IMR-90 (cell line): ENCODE measurements at regions not wholly inside any gene's neighbourhood (a gene's known extent, or its start where the extent isn't known, plus 50 kb on each side); places are given as distances from the start of the nearest gene placed in this dataset.

Source experiments
- ATAC-seq: fragments of 200-7000 bp; cut with Tn5 transposase; 2 replicates; pipeline ENCODE4 v1.9.1; 2020; ENCODE audit warnings: low read depth, mild to moderate bottlenecking, moderate library complexity
- BruUV-seq: library from RNA; stranded (reverse); fragments of 400-500 nt; replicated peaks from 2 replicates; lab custom pipeline; 2021; lab: Mats Ljungman, UMichigan
- CTCF ChIA-PET: fragments of 300-600 bp; formaldehyde crosslinking; extraction: SDS; loops from one replicate; lab custom pipeline; 2021; ENCODE audit warnings: antibody characterized with exemption; lab: Yijun Ruan, JAX
- POLR2A ChIA-PET: fragments of 300-600 bp; sonication (Branson Sonifier 250); formaldehyde crosslinking; loops from one replicate; lab custom pipeline; 2022; ENCODE audit warnings: antibody characterized with exemption; ENCODE audit not compliant: unreplicated experiment; lab: Charles Lee
- DNase-seq: peaks from one replicate; pipeline ENCODE4 v3.0.0; 2013
- H2AFZ ChIP-seq: replicated peaks from 2 replicates; pipeline ENCODE3; 2013; ENCODE audit warnings: low read length, mild to moderate bottlenecking; ENCODE audit not compliant: poor library complexity
- H2AK5ac ChIP-seq: 2 replicates; pipeline ENCODE4 v1.6.1; 2013; ENCODE audit warnings: low read depth, low read length, inconsistent platforms
- H2AK9ac ChIP-seq: replicated peaks from 2 replicates; pipeline ENCODE3; 2013; ENCODE audit warnings: mild to moderate bottlenecking, low read depth, low read length, moderate library complexity; ENCODE audit not compliant: poor library complexity
- H2BK120ac ChIP-seq: 2 replicates; pipeline ENCODE4 v1.6.1; 2013; ENCODE audit warnings: low read depth, low read length, inconsistent platforms
- H2BK15ac ChIP-seq: 3 replicates; pipeline ENCODE4 v1.6.1; 2013; ENCODE audit warnings: low read depth, low read length, inconsistent platforms
- H2BK20ac ChIP-seq: 2 replicates; pipeline ENCODE4 v1.6.1; 2013; ENCODE audit warnings: low read depth, mild to moderate bottlenecking, inconsistent platforms, low read length, moderate library complexity
- H2BK5ac ChIP-seq: 2 replicates; pipeline ENCODE4 v1.6.1; 2013; ENCODE audit warnings: mild to moderate bottlenecking, low read depth, low read length, inconsistent platforms; ENCODE audit not compliant: poor library complexity, severe bottlenecking
- H3K14ac ChIP-seq: replicated peaks from 2 replicates; pipeline ENCODE4 v1.6.1; 2013; ENCODE audit warnings: low read depth, low read length, inconsistent platforms
- H3K18ac ChIP-seq: 2 replicates; pipeline ENCODE4 v1.6.1; 2013; ENCODE audit warnings: low read depth, low read length, control low read depth
- H3K23ac ChIP-seq: 2 replicates; pipeline ENCODE4 v1.6.1; 2013; ENCODE audit warnings: low read depth, low read length, inconsistent platforms
- H3K27ac ChIP-seq: 2 replicates; pipeline ENCODE4 v1.5.1; 2013; ENCODE audit warnings: mild to moderate bottlenecking, control low read depth, low read length; ENCODE audit not compliant: insufficient read depth
- H3K27me3 ChIP-seq: 2 replicates; pipeline ENCODE4 v1.6.1; 2013; ENCODE audit warnings: low read length; ENCODE audit not compliant: control insufficient read depth, insufficient read depth
- H3K36me3 ChIP-seq: 2 replicates; pipeline ENCODE4 v1.6.1; 2013; ENCODE audit warnings: low read length, mixed read lengths; ENCODE audit not compliant: control insufficient read depth, insufficient read depth
- H3K4ac ChIP-seq: 2 replicates; pipeline ENCODE4 v1.6.1; 2013; ENCODE audit warnings: low read depth, low read length, inconsistent platforms
- H3K4me1 ChIP-seq: 2 replicates; pipeline ENCODE4 v1.6.1; 2013; ENCODE audit warnings: low read length, mixed read lengths; ENCODE audit not compliant: control insufficient read depth, insufficient read depth
- H3K4me2 ChIP-seq: 2 replicates; pipeline ENCODE4 v1.6.1; 2013; ENCODE audit warnings: low read depth, mild to moderate bottlenecking, control low read depth, low read length, moderate library complexity
- H3K4me3 ChIP-seq: 2 replicates; pipeline ENCODE4 v1.5.1; 2013; ENCODE audit warnings: low read depth, mild to moderate bottlenecking, control low read depth, low read length, moderate library complexity; ENCODE audit not compliant: insufficient read depth
- H3K56ac ChIP-seq: 2 replicates; pipeline ENCODE4 v1.6.1; 2013; ENCODE audit warnings: low read length, inconsistent platforms; ENCODE audit not compliant: insufficient read depth; ENCODE audit errors: extremely low read depth
- H3K79me1 ChIP-seq, 2 experiments: 2 replicates each; pipeline ENCODE4 v1.6.1; 2013; ENCODE audit warnings: low read length in 2 of 2, inconsistent platforms in 1 of 2, low read depth in 1 of 2
- H3K9ac ChIP-seq: 2 replicates; pipeline ENCODE4 v1.6.1; 2013; ENCODE audit warnings: low read depth, low read length, control low read depth
- H3K9me1 ChIP-seq: 2 replicates; pipeline ENCODE4 v1.6.1; 2013; ENCODE audit warnings: low read length, inconsistent platforms; ENCODE audit not compliant: insufficient read depth
- H3K9me3 ChIP-seq: 2 replicates; pipeline ENCODE4 v1.6.1; 2013; ENCODE audit warnings: low read length; ENCODE audit not compliant: control insufficient read depth, insufficient read depth
- H4K20me1 ChIP-seq: 2 replicates; pipeline ENCODE4 v1.6.1; 2013; ENCODE audit warnings: low read length, inconsistent platforms; ENCODE audit not compliant: insufficient read depth
- H4K5ac ChIP-seq: 2 replicates; pipeline ENCODE4 v1.6.1; 2013; ENCODE audit warnings: mild to moderate bottlenecking, low read depth, low read length, control low read depth
- H4K8ac ChIP-seq, 2 experiments: 2 replicates each; pipeline ENCODE4 v1.6.1; 2013; ENCODE audit warnings: low read depth in 2 of 2, low read length in 2 of 2, control low read depth in 1 of 2, inconsistent platforms in 1 of 2
- H4K91ac ChIP-seq: 2 replicates; pipeline ENCODE4 v1.6.1; 2013; ENCODE audit warnings: low read depth, low read length, inconsistent platforms; ENCODE audit not compliant: insufficient read depth
- BHLHE40 ChIP-seq: fragments of 150-350 bp; IDR thresholded peaks from 2 replicates; pipeline ENCODE4 v1.6.1; 2016; ENCODE audit warnings: mild to moderate bottlenecking, low read depth, low read length
- MAZ ChIP-seq: IDR thresholded peaks from 2 replicates; pipeline ENCODE4 v1.6.1; 2012; ENCODE audit warnings: low read depth, mild to moderate bottlenecking, low read length, improper control_type of control experiment, moderate library complexity, borderline replicate concordance
- MXI1 ChIP-seq: IDR thresholded peaks from 2 replicates; pipeline ENCODE4 v1.6.1; 2012; ENCODE audit warnings: low read depth, mild to moderate bottlenecking, low read length, moderate library complexity, borderline replicate concordance
- NFE2L2 ChIP-seq: fragments of 150-350 bp; IDR thresholded peaks from 2 replicates; pipeline ENCODE4 v1.6.1; 2016; ENCODE audit warnings: low read depth, mild to moderate bottlenecking, low read length
- WGBS, 2 experiments: methylation state at CpG; one replicate each; pipeline versions ENCODE4 v1.1.5 to v1.1.7; 2013; ENCODE audit warnings: missing lambda C conversion rate in 2 of 2; ENCODE audit not compliant: insufficient read length in 1 of 2; ENCODE audit errors: extremely low coverage in 2 of 2; 5-methylcytosine and 5-hydroxymethylcytosine counted together
- dilution Hi-C: fragments of 300-500 bp; cut with HindIII; formaldehyde crosslinking; loops from one replicate; pipeline ENCODE4 v1.14.3; 2018; ENCODE audit warnings: low sequenced_read_pairs; ENCODE audit not compliant: unreplicated experiment
- in situ Hi-C: fragments of 300-500 bp; cut with MboI; formaldehyde crosslinking; loops from 3 replicates; pipeline ENCODE4 v1.14.3; 2019; ENCODE audit warnings: low sequenced_read_pairs, inconsistent platforms, mixed read lengths
- intact Hi-C: fragments of 100-400 bp; cut with micrococcal nuclease; formaldehyde crosslinking; loops from 2 replicates; pipeline ENCODE4 v1.10.0; 2022
- TF ChIP-seq, protein P1 (sequence below): conservative IDR thresholded peaks from 2 replicates; pipeline ENCODE4 v1.5.1; 2012; ENCODE audit warnings: mild to moderate bottlenecking, low read depth, low read length, improper control_type of control experiment

DNA sequence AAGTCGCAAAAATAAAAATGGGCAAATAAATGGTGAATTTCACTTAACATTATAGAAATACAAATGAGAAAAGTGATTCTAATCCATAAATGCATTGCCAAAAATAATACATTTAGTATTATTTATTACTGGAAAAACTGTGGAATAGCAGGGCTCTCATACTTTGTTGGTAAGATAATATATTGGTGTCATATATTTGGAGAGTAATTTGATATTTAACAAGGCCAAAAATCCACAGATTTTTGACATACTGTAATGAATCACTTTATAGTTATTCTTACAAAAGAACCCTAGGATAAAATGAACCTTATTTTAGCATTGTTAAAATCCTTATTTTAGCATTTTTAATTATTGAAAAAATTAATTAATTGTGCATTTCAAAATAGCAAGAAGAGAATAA lies 397.2 kb upstream of the DAB2 start:
- no peak overlapping the region for H4K5ac ChIP-seq
- H2AK9ac ChIP-seq, result no peak overlapping the region
- no peaks in the 10 kb centered on the region for H3K9me3 ChIP-seq
- H2BK120ac ChIP-seq, result no peak overlapping the region
- in situ Hi-C loops (no loop called here), intact Hi-C loops (no loop called here), dilution Hi-C loops (no loop called here)
- POLR2A ChIA-PET, result no interaction called here
- no peak overlapping the region for H3K14ac ChIP-seq
- H2BK20ac ChIP-seq, result no peak overlapping the region
- H3K23ac ChIP-seq, result no peak overlapping the region
- DNase-seq, result no peak
- no CpG with 5 or more reads among the region's 1 CpG for WGBS, 2 experiments
- H3K56ac ChIP-seq, result no peak overlapping the region
- H4K8ac ChIP-seq, result no peak overlapping the region
- H3K4ac ChIP-seq, result no peak overlapping the region
- no peak overlapping the region for H3K9ac ChIP-seq
- BruUV-seq, result no TSS peak
- ATAC-seq, result no peak
- no peak overlapping the region for H3K4me3 ChIP-seq
- no peak for TF ChIP-seq MXI1
- TF ChIP-seq, protein P1, sequence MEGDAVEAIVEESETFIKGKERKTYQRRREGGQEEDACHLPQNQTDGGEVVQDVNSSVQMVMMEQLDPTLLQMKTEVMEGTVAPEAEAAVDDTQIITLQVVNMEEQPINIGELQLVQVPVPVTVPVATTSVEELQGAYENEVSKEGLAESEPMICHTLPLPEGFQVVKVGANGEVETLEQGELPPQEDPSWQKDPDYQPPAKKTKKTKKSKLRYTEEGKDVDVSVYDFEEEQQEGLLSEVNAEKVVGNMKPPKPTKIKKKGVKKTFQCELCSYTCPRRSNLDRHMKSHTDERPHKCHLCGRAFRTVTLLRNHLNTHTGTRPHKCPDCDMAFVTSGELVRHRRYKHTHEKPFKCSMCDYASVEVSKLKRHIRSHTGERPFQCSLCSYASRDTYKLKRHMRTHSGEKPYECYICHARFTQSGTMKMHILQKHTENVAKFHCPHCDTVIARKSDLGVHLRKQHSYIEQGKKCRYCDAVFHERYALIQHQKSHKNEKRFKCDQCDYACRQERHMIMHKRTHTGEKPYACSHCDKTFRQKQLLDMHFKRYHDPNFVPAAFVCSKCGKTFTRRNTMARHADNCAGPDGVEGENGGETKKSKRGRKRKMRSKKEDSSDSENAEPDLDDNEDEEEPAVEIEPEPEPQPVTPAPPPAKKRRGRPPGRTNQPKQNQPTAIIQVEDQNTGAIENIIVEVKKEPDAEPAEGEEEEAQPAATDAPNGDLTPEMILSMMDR, result no peak
- TF ChIP-seq MAZ, result no peak
- TF ChIP-seq BHLHE40, result no peak
- no peak for TF ChIP-seq NFE2L2
- H3K27me3 ChIP-seq, result no peaks in the 10 kb centered on the region
- H2AK5ac ChIP-seq, result no peak overlapping the region
- H3K27ac ChIP-seq, result no peak overlapping the region
- H4K20me1 ChIP-seq, result no peaks in the 10 kb centered on the region
- H3K4me1 ChIP-seq, result peaks cover 2% of the 10 kb centered on the region; the same call in 1 of the 2 replicates
- H3K79me1 ChIP-seq, result no peaks in the 10 kb centered on the region
- CTCF ChIA-PET, result no interaction called here
- H3K18ac ChIP-seq, result no peak overlapping the region
- H3K4me2 ChIP-seq, result no peak overlapping the region
- no peak overlapping the region for H2BK5ac ChIP-seq
- no peak overlapping the region for H4K91ac ChIP-seq
- H2BK15ac ChIP-seq, result no peak overlapping the region
- H3K9me1 ChIP-seq, result 0 out of 2 replicates have a peak, but pooled peaks cover 3% of the 10 kb centered on the region
- H3K36me3 ChIP-seq, result no peaks in the 10 kb centered on the region
- H2AFZ ChIP-seq, result no peak overlapping the region
